Heart right ventricle (tissue), 16 donors: ENCODE measurements at regions not wholly inside any gene's neighbourhood (a gene's known extent, or its start where the extent isn't known, plus 50 kb on each side); places are given as distances from the start of the nearest gene placed in this dataset.

ENCODE experiments used
- ATAC-seq, 8 donors: fragments of 200-7000 bp; cut with Tn5 transposase; one replicate each; pipeline ENCODE4 v1.9.1; 2020; ENCODE audit warnings: mild to moderate bottlenecking in 8 of 8, moderate library complexity in 8 of 8, moderate number of reproducible peaks in 1 of 8
- DNase-seq, 2 donors: peaks; one replicate each; pipeline ENCODE4 v3.0.0-alpha.2; 2020
- H3K27ac ChIP-seq, 10 donors: fragments of 200-600 bp; sonication (generic) in 2 of 10; one replicate each; pipeline versions ENCODE4 v1.5.0 to v1.8.0; 2020 to 2022; ENCODE audit warnings: mild to moderate bottlenecking in 3 of 10
- H3K27me3 ChIP-seq, 7 donors: fragments of 200-600 bp; one replicate each; pipeline ENCODE4 v1.8.0; 2021 to 2022; ENCODE audit warnings: mild to moderate bottlenecking in 2 of 7
- H3K36me3 ChIP-seq, 9 donors: fragments of 200-600 bp; sonication (generic) in 1 of 9; one replicate each; pipeline versions ENCODE4 v1.5.0 to v1.8.0; 2020 to 2022; ENCODE audit warnings: mild to moderate bottlenecking in 2 of 9
- H3K4me1 ChIP-seq, 9 donors: fragments of 200-600 bp; sonication (generic) in 1 of 9; one replicate each; pipeline versions ENCODE4 v1.5.0 to v1.8.0; 2020 to 2022; ENCODE audit warnings: mild to moderate bottlenecking in 4 of 9
- H3K4me3 ChIP-seq, 10 donors: fragments of 200-600 bp; sonication (generic) in 2 of 10; one replicate each; pipeline versions ENCODE4 v1.5.0 to v1.8.0; 2020 to 2022; ENCODE audit warnings: mild to moderate bottlenecking in 7 of 10, moderate library complexity in 2 of 10
- H3K9me3 ChIP-seq, 11 donors: fragments of 200-600 bp in 10 of 11; sonication (generic) in 2 of 11; one replicate each; pipeline versions ENCODE4 v1.5.0 to v1.8.0; 2013 to 2022; ENCODE audit warnings: mild to moderate bottlenecking in 2 of 11, control low read depth in 1 of 11, moderate library complexity in 1 of 11
- CTCF ChIP-seq, 9 donors: fragments of 200-600 bp; sonication (generic) in 2 of 9; IDR thresholded peaks; one replicate each; pipeline versions ENCODE4 v1.5.0 to v1.8.0; 2021 to 2022; ENCODE audit warnings: antibody characterized with exemption in 9 of 9, mild to moderate bottlenecking in 5 of 9, moderate library complexity in 1 of 9
- WGBS, 2 donors: extraction: QIAGEN DNeasy Blood & Tissue Kit; methylation state at CpG; one replicate each; pipeline ENCODE4 v1.1.7; 2013; ENCODE audit warnings: inconsistent platforms in 1 of 2; 5-methylcytosine and 5-hydroxymethylcytosine counted together
- intact Hi-C, 10 donors: fragments of 100-400 bp; cut with DNase I; formaldehyde crosslinking; loops; one replicate each; pipeline versions ENCODE4 v1.11.1 to v1.14.2; 2022
- donor health status: Arrhythmogenic right ventricular cardiomyopathy.
- donor health status: ischemic (EF 13 %, LVEDD 7.1; RV severe dilation, severe dysfunction).
- donor health status: healthy with polysubstance abuse.
- donor health status: DM: no; HTN: yes; CAD: no.
- donor health status: DM: no; HTN: no; CAD: no.
- donor health status: ischemic (EF 25% LVEDD 6.9; RV normal size, moderate dysfunction).
- donor health status: ischemic (EF 25% LVEDD 5.7; RV mildly dilated, moderate dysfunction).
- donor health status: healthy.
- donor health status: DM: yes; HTN: yes; CAD: no.
- donor health status: Ischemic cardiomyopathy.
- donor health status: ischemic (EF 35%, LVEDD 5.7; RV mildly dilated, moderate dysfunction).
- donor health status: nonischemic (EF 11% LVEDD 7.7; RV severe dilation, severe dysfunction).
- donor health status: DM: yes; HTN: yes; CAD: no.
- donor health status: PGD.
- donor health status: ischemic (EF 29% LVEDD 5.4; RV normal size, mild dysfunction).
- donor health status: nonischemic (EF 23%, LVEDD 6.1; RV moderate dilation, normal function).

GRCh38 chr16:74078511-74079231 lies 217.9 kb upstream of the PSMD7 start:
- no peak for ATAC-seq
- no peak overlapping the region for H3K4me3 ChIP-seq
- H3K27me3 ChIP-seq = no peaks in the 10 kb centered on the region
- H3K36me3 ChIP-seq = no peaks in the 10 kb centered on the region
- no peak for TF ChIP-seq CTCF (IDR thresholded peaks at IDR 0.05)
- DNase-seq = no peak
- 56 to 62% methylated on average over 8 of the region's 8 CpGs for WGBS, 2 donors
- intact Hi-C loops = no loop called here
- no peak overlapping the region for H3K27ac ChIP-seq
- H3K9me3 ChIP-seq = peaks cover 0 to 17% (median 10%) of the 10 kb centered on the region in 11 donors
- H3K4me1 ChIP-seq = no peaks in the 10 kb centered on the region

GRCh38 chr16:74076568-74076967 lies 220.0 kb upstream of the PSMD7 start:
- no peak for TF ChIP-seq CTCF (IDR thresholded peaks at IDR 0.05)
- no peak for DNase-seq
- intact Hi-C loops = no loop called here
- no peak for ATAC-seq
- Histone ChIP-seq H3K4me1 (no peaks in the 10 kb centered on the region), H3K9me3 (peaks cover 0 to 17% (median 10%) of the 10 kb centered on the region in 11 donors), H3K27ac (no peak overlapping the region), H3K36me3 (no peaks in the 10 kb centered on the region), H3K4me3 (no peak overlapping the region), H3K27me3 (no peaks in the 10 kb centered on the region)
- WGBS, 2 donors = 89 to 93% methylated on average over 2 of the region's 2 CpGs

- TF ChIP-seq CTCF (IDR thresholded peaks at IDR 0.05) = no peak
- peaks cover 0 to 17% (median 10%) of the 10 kb centered on the region in 11 donors for H3K9me3 ChIP-seq
- H3K36me3 ChIP-seq = no peaks in the 10 kb centered on the region
- ATAC-seq (no peak), DNase-seq (no peak)
- intact Hi-C loops = no loop called here
- no peak overlapping the region for H3K4me3 ChIP-seq
- no peak overlapping the region for H3K27ac ChIP-seq
- 84% methylated on average over 4 of the region's 4 CpGs for WGBS, 2 donors
- H3K4me1 ChIP-seq = no peaks in the 10 kb centered on the region
- H3K27me3 ChIP-seq = no peaks in the 10 kb centered on the region
These were observed 221.2 kb upstream of the PSMD7 start for GRCh38 chr16:74075393-74075792.

GRCh38 chr16:74073456-74073855 lies 223.2 kb upstream of the PSMD7 start:
- H3K36me3 ChIP-seq = no peaks in the 10 kb centered on the region
- DNase-seq (no peak), ATAC-seq (no peak)
- TF ChIP-seq CTCF (IDR thresholded peaks at IDR 0.05) = no peak
- 94 to 96% methylated on average over 3 of the region's 3 CpGs for WGBS, 2 donors
- no peak overlapping the region for H3K27ac ChIP-seq
- no peaks in the 10 kb centered on the region for H3K4me1 ChIP-seq
- peaks cover 0 to 17% (median 10%) of the 10 kb centered on the region in 11 donors for H3K9me3 ChIP-seq
- H3K27me3 ChIP-seq = peaks cover 0 to 4% (median 0%) of the 10 kb centered on the region in 7 donors
- H3K4me3 ChIP-seq = no peak overlapping the region
- intact Hi-C loops = no loop called here
